HK-2 (cell line): ENCODE measurements at regions not wholly inside any gene's neighbourhood (a gene's known extent, or its start where the extent isn't known, plus 50 kb on each side); places are given as distances from the start of the nearest gene placed in this dataset.
A peak's percentile ranks its signal among the peaks of the same experiment; 100 is the strongest.
"Not testable (repeated sequence)": the region's sequence is repeated elsewhere in the genome, so short reads cannot be mapped to it uniquely, and the experiment has no call there.

Source experiments
- DNase-seq: peaks from one replicate; pipeline ENCODE4 v3.0.0-alpha.2; 2018; ENCODE audit not compliant: unreplicated experiment

DNA sequence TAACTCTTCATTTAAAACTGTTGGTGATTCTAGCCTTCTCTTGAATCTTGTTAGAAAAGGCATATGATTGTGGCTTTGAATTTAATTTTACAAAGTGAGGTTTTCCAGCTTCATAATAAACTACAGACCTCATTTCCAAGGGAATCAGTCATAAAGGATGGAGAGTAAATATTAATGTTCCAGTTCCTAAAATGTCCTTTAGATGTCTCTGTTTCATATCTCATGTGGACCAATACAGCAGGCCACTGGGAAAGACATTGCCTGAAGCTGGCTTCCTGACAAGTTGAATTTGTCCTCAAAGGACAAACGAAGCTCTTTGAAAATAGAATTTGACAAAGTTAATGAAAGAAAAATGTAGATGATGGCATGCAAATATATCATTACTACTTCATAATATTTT, 125.4 kb downstream of the ZNF330 start:
- DNase-seq, result no peak

DNA sequence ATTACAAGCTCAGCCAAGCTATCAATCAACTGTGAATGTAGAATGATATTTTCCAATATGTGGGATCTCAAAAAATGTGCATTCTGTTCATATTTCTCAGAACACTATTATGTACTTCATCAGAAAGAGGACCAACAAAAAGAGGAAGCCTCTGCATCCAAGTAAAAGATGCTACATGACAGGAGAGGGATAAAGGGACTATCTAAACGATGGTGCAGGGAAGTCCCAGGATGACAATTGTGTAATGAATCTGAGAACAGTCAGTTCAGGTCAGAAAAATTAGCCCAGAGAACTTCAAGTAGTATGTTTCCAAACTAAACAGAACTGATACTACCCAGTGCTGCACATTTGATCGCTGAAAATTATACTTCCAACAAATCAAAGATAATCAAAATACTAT, 127.0 kb downstream of the ZNF330 start:
- DNase-seq, result no peak

DNA sequence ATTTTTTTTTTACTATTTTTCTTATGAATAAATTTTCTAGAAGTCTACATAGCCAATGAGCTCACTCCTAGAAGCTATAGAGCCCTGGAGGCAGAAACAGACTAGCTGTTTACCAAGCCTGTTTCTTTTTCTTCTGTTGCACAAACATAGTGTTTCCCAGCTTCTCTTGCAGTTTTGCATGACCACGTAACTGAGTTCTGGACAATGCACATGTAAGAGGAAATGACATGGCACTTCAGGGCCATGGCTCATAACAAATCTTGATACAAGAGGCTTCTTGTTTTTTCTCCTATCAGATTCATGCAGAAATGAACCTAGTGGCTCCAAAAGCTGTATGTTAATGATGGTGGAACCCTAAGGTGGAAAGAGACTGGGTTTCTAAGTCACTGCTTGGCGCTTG, 127.4 kb downstream of the ZNF330 start:
- no peak for DNase-seq

DNA sequence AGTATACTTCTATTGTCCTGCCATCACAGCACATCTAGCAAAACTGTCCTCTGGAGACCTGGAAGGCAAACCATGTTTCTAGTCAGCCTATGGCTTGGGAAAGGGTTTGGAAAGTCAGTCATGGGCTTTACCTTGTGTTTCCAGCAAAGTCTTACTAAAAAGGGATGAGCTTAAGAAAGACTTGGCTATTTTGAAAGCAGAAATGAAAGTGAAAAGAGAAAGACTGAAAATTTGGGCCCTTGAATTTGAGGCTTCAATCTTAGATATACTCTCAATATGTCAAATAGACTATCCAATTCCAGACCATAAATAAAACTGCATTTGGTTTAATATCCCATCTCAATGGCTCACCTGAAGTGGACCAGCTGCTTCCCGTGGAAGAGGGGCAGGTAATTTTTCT, 127.9 kb downstream of the ZNF330 start:
- no peak for DNase-seq

DNA sequence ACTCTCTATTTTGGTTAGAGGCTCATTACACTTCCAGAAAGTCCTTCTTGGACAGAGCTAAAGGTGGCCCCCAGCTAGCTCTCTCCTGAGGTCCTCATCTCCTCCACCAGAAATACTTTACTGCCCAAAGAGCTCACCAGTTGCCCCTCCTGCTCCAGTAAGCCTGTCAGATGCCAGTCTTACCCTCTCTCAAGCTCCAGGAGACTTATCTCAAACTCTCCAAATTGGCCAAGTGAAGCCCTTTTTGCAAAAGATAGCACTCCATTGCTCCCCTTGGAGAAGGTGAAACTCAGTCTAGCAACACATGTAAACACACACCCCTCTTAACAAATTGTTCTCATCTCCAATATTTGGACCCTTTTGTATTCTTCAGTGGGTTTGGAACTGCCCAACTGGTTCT, 128.5 kb downstream of the ZNF330 start:
- DNase-seq, result no peak

DNA sequence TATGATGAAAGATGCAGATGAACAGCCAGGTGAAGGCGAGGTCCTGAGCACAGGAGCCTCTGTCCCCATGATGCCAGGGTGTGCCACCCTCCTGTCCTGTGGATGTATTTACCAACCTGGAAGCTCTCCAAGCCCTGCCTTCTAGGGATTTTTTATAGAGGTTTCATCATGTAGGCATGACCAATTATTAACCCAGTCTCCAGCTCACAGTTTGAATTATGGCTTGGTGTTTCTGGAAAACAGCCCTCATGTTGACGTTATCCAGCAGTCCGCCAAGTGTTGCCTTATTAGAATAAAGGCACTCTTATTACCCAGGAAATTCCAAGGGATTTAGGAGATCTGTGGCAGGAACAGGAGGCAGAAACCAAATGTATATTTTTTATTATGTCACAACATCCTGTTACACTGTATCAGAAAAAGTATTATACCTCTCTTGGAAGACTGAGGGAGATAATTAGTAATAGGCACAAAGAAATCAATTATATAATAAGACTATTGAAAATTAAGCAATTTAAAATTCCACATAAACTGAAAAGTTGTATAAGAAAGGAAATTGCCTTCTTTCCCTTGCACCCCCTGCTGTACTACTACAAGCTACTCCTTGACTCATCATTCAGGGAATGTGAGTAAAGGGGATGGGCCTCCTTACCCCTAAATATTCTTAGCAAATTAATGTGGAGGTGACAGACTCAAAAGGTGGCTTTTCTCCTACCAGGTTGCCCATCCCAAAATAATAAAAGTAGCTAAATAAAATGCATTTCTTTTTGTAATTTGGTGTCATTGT, 129.6 kb downstream of the ZNF330 start:
- DNase-seq, result peak; percentile 42

DNA sequence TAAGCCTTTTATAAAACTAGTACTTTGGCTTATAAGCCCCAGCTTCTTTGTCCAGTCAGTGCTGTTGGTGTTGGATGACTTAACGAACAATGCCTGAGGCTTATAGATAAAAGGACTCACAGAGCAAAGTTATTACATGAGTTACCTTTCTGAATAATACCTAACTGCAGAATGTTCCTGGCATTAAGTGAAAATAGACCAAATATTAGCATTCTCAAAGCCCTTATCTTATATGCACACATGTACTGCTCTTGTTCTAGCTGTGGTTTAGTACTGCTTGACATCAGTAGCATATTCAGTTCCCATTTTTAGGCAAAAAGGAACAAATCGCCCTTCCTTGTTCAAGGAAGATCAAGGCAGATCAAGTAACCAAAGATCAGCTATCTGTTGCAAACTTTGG, 131.6 kb downstream of the ZNF330 start:
- DNase-seq, result no peak

DNA sequence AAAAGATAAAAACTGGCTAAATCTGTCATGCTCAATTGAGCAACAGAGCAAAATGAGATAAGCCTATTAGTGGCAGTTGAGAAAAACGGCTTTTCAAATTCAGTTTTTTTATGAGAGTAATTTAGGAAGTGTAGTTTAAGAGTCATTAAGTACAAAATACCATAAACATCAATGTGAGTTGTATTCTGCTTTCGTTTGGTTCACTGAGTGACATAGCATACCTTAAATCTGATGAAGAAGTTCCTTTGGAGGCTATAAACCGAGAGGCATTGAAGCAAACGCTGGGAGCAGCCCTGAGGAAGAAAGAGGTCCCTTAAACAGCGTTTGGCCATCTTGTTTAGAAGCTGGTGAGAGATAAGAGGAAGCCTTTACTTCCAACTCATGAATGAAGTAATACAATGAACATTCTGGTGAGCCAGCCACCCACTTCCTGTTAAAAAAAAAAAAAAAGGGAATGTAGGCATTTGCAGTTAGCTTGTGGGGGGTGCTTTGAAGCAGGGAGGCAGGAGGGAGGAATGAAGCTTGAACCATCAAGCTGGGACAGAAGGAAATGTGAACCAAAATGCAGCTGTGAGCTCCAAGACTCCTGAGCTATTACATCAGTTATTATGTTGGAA, 132.3 kb downstream of the ZNF330 start:
- DNase-seq, result peak; percentile 21

DNA sequence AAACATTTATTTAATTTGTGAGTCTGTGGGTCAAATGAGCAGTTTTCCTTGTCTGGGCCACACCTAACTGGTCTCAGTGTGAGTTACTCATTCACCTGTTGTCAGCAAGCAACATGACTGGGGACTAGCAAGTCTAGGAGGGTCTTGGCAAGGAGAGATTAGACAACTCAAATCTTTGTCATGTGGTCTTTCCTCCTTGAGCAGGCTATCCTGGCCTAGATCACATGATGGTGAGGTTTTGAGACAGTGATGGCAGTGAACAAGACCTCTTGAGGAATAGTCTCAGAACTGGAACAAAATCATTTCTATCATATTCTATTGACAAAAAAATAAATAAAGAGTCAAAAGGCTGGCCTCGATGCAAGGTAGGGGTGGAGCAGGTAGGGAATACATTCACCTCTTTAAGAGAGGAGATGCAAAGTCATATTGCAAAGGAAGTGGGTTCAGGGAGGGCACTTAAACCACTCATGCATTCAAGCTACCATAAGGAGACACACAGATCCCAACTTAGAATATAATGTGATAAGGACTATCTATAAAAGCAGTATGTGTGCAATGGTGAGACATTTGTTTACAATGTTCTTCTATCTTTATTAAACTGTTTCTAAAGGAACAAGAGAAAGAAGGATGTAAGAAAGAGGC, 135.7 kb downstream of the ZNF330 start:
- no peak for DNase-seq

DNA sequence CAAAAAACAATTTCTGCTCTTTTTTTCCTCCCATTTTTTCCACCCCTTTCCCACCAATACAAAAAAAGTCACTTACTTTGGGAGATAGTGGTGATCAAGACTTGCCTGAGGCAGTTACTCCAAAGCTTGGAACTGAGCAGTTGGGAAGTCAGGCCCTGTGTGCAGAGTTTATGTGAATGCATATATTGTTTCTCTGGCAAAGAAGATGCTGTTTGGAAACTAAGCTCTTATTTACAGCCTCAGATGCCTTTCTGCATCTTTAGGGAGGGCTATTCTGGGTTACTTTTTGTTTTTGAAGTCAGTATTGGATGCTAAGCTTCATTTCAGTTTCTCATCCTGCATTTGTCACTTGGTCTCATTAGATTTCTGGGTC, 136.3 kb downstream of the ZNF330 start:
- DNase-seq, result no peak

DNA sequence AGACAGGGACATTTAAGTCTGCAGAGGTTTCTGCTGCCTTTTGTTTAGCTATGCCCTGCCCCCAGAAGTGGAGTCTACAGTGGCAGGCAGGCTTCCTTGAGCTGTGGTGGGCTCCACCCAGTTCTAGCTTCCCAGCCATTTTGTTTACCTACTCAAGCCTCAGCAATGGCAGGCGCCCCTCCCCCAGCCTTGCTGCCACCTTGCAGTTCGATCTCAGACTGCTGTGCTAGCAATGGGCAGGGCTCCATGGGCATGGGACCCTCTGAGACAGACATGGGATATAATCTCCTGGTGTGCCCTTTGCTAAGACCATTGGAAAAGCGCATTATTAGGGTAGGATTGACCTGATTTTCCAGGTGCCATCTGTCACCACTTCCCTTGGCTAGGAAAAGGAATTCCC, 147.5 kb downstream of the ZNF330 start:
- DNase-seq, result not testable (repeated sequence)

DNA sequence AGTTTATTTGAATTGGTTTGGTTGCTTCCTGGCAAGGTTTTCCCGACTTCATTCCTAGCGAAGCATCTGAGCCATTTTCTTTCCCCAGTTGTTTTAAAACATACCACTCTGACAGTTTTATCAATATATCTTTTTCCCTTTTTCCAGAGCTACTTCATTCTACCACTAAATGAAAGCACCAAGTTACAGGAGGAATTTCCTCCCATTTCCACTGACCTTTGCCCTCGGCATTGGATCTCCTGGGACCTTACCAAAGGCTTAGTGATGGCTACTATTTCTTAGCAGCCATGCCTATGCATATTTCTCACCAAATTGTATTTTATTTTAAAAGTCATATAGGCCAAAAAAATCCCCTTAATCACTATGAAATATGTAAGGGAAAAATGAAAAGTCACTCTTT, 150.5 kb downstream of the ZNF330 start:
- DNase-seq, result no peak

DNA sequence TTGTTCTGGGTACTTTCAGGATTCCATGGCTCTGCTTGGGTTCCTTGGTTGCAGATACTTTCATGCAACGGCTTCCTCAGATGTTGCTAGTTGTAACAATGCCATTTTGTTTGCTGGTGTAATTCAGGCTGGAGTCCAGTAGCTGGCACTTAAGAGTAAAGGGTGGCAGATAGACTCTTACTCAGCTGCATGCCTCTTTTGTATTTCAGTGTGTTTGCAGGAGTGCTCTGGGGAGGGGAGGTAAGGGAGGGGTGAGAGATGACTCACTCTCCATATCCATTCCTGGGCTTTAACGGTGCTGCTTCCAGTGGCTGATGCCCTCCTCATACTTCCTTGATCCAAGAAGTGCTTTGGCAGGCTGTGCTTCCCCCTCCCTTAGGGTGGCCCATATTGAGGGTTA, 155.2 kb downstream of the ZNF330 start:
- peak; percentile 63 for DNase-seq

DNA sequence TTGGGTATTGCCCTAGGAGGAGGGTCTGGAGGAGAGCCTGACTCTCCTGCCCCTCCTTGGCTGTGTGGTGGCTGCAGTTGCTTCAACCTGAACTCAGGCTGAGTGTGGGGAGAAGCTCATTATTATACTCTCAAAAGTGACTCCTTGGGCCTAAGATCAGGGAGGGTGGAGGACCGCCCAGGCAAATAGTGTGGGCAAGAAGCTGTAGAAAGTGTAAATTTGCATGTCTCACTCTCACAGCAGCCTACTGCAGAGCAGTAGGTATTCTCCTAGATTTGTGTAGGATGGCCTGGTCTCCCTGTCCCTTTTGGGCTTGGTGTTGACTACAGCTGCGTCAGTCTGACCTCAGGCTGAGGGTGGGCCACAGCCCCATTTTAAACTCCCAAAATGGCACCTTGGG, 156.1 kb downstream of the ZNF330 start:
- no peak for DNase-seq

DNA sequence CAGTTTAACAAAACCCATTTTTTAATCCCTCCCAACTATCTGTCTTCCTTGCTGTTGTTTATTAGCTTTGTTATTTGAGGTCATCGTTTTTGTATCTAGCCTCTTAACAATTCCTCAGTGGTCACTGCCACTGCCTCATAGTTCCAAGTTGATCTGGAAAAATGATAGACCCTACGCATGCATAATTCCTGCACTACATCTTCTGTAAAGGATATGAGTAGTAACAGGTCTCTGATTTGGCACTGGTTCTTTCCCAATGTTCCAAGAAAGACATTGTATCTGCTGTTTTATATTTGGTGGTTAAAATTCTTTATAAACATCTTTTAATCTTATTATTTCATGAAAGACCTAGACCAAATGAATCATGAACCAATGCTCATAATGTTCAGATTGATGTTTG, 166.6 kb downstream of the ZNF330 start:
- DNase-seq, result no peak

DNA sequence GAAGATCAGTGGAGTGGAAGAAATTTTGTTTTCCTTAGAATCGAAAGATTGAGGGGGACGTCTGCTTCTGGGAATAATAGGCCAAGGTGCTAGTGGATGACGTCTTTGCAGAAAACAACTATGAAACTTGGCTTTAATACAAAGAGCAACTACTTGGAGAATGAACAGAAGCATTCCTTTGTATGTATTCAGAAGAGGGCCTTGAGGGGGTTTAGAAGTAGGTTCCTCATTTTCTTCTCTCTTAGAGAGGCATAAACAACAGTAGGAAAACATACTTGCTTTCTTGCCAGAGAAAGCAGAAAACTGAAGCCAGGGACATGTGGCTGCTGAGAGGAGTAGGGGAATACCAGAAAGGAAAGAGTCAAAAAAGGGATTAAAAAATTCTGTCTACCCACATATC, 167.8 kb downstream of the ZNF330 start:
- DNase-seq, result no peak

DNA sequence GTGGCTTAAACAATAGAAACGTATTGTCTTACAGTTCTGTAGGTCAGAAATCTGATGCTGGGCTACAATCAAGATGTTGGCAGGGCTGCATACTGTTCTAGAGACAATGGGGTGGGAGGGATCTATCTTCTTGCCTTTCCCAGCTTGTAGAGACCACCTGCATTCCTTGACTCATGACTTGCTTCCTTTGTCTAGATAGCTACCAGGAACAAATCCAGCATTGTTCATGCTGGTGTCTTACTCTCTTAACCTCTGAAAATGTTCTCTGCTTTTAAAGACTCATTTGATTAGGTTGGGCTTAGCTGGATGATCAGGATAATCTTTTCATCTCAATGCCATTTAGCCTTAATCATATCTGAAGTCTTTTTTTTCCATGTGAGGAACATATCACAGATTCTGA, 169.0 kb downstream of the ZNF330 start:
- DNase-seq, result no peak

DNA sequence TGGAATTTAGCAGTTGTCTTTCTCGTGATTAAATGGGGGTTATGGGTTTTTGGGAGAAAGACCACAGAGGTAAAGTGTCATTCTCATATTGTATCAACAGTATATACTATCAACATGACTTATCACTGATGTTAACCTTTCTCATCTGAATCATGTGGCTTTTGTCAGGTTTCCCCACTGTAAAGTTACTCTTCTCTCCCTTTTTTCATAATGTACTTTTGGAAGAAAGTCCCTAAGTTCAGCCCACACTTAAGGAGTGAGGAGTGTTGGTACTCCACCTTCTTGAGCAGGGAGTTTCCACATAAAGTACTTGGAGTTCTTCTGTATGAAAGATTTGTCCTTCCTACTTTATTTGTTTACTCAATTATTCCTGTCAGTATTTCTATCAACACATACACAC, 169.9 kb downstream of the ZNF330 start:
- DNase-seq, result no peak

DNA sequence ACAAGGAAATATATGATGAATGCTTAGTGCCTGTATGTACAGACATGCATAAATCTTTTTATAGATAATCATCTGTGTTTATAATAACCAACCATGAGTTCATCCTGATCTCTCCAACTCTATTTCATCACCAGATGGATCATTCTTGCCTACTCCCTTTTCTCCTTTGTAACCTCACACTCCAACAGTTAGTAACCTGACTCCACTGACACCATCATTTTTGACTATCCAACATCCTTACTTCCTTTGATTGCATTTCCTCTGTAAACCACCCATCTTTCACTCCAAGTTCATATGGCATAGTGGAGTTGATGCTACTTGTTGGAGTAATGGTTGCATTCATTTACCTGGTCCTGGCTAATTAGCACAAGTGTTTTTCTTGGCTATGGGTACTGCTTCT, 170.6 kb downstream of the ZNF330 start:
- no peak for DNase-seq

DNA sequence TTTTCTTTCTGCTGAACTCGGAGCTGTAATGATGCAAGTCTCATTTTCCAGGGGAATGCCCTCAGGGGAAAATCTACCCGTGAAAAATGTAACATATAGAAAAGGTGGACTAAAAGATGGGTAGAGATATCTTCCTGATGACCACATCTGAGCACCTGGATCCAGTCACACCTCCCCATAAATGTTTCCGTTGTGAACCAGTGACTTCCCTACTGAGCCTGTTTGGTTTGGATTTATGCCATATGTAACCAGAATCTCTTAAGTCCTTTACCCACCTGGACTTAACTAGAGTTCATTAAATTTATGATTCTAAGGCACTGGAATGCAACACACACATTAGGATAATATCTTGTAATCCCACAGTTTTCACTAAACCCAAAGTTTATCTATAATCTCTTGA, 171.1 kb downstream of the ZNF330 start:
- no peak for DNase-seq

DNA sequence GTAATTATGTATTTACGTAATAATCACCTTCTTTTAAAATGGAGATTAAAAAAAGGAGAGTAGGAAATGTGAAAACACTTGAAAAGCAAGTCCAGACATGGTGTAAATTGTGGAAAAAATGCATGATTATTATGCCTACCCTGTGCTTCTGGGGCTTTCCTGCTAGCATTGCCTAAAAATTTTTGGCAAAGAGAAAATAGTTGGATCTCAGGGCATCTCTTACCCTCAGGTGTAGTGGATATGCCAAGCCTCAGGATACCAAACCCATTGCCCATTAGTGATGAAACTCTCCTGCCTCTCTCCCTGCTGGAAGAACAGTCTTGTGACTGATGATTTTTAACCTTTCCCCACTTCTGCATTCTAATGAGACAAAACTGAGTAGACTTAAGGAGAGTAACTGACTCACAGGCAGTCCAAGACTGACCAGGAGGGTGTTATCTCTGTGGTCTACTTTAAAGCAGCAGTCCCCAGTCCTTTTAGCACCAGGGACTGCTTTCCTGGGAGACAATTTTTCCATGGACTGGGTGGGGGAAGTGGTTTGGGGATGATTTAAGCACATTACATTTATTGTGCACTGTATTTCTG, 174.6 kb downstream of the ZNF330 start:
- DNase-seq, result no peak

DNA sequence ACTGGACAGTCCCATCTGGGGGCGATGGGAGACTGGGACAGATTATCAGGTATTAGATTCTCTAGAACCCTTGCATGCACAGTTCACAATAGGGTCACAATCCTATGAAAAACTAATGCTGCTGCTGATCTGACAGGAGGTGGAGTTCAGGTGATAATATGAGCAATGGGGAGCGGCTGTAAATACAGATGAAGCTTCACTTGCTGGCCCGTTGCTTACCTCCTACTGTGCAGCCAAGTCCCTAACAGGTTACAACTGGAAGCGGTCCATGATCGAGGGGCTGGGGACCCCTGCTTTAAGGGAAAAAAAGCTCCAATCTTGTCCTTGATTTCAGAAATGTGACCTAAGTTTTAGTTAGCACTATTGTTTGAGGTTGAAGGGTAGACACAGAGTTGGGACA, 175.2 kb downstream of the ZNF330 start:
- DNase-seq, result no peak

DNA sequence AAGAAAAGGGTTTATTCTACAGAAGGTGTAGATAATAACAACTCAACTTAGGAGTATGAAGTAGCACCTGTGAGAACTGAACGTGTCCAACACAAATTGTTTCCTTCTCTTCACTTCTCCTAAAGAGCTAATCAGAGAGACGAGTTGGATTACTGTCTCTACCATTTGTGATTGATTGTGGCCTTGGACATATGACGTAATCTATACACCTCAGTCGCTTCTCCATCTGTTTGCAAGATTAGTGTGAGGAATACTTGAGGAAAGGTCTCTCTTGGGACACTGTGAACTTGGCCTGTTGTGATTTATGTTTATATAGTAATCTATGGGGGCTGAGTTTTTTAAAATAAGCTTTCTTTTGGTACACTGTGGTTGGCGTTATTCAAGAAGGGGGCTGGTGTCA, 182.0 kb downstream of the ZNF330 start:
- DNase-seq, result no peak
